ENCODE measurements at regions not wholly inside any gene's neighbourhood (a gene's known extent, or its start where the extent isn't known, plus 50 kb on each side); places are given as distances from the start of the nearest gene placed in this dataset.

- no peak for TF ChIP-seq CTCF (IDR thresholded peaks at IDR 0.05)
- TF ChIP-seq EP300 (IDR thresholded peaks at IDR 0.05) = no peak
- TF ChIP-seq POLR2A (IDR thresholded peaks at IDR 0.05) = no peak
Measured at GRCh38 chr21:27152996-27153395, 186.1 kb upstream of the ADAMTS5 start.
